Fibroblast of the aortic adventitia (primary cell): ENCODE measurements at regions not wholly inside any gene's neighbourhood (a gene's known extent, or its start where the extent isn't known, plus 50 kb on each side); places are given as distances from the start of the nearest gene placed in this dataset.
"Not testable (repeated sequence)": the region's sequence is repeated elsewhere in the genome, so short reads cannot be mapped to it uniquely, and the experiment has no call there.

ENCODE experiments used
- DNase-seq: peaks from one replicate; pipeline ENCODE4 v3.0.0-alpha.2; 2010; ENCODE audit warnings: low read depth
- H3K4me3 ChIP-seq: 2 replicates; pipeline ENCODE4 v1.5.1; 2011; ENCODE audit warnings: low read depth, mild to moderate bottlenecking, control low read depth, low read length, moderate library complexity
- CTCF ChIP-seq: IDR thresholded peaks from 2 replicates; pipeline ENCODE4 v1.5.1; 2011; ENCODE audit warnings: mild to moderate bottlenecking, low read length, control low read depth, inconsistent platforms; ENCODE audit not compliant: insufficient read depth

GRCh38 chr4:44988011-44988410, 261.7 kb upstream of the GNPDA2 start:
- no peak for DNase-seq
- no peak for TF ChIP-seq CTCF
- no peak overlapping the region for H3K4me3 ChIP-seq

GRCh38 chr4:44985938-44986337, 259.6 kb upstream of the GNPDA2 start:
- H3K4me3 ChIP-seq, result no peak overlapping the region
- no peak for TF ChIP-seq CTCF
- DNase-seq, result no peak

DNA sequence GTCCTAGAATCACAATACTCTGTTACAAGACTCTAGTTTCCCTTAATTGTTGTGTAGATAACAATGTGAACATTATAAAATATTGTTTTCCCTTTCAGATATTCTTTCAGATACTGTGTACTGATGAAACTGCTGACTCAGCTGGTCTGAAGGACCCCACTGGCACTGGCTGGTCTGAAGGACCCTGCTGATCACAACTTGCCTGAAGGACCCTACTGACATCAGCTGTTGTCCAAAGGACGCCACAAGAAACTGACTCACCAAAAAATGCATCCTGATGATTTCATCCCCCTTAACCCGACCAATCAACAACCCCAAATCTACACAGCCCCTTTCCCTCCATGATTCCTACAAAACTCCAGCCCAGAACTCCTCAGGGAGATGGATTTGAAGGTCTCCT, 258.8 kb upstream of the GNPDA2 start:
- TF ChIP-seq CTCF, result no peak
- no peak overlapping the region for H3K4me3 ChIP-seq
- DNase-seq, result no peak

DNA sequence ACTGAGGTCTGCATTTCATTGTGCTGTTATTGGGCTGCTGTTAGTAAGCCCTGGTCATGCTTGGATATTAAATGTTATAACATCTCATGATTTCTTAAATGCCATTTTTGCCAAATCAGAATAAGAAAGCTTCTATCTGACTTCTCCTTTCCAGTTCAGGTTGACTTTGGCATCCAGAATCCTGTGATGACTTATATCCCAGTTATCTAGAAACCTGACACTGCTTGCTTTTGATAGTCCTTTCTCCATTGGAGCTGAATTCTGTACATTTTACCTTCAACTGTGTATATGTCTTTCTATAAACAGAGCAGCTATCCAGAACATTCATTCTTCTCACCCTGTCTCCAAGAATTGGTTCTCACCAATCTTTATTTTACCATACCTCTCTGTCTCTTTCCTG, 257.7 kb upstream of the GNPDA2 start:
- no peak for DNase-seq
- no peak overlapping the region for H3K4me3 ChIP-seq
- no peak for TF ChIP-seq CTCF

- no peak for TF ChIP-seq CTCF
- no peak for DNase-seq
These were observed 256.7 kb upstream of the GNPDA2 start for GRCh38 chr4:44983083-44983482.

DNA sequence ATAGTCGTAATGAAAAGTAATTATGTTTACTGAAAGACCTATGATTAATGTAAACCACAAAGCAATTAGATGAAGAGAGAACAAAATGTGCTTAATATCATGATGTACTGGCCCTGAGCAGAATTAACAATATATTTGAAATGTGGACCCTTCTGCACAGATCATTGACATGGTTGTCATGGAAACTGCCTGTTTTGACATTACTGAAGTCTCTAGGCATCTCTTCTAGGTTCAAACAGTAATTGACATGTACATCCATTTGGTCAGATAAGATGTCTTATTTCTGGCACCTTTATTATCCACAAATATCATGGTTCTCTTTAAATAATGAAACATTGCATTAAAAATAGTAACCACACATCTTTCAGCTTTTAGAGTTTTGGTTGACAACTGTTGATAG, 251.7 kb upstream of the GNPDA2 start:
- H3K4me3 ChIP-seq, result no peak overlapping the region
- no peak for TF ChIP-seq CTCF
- no peak for DNase-seq

More at GRCh38 chr4:44983083-44983482, 256.7 kb upstream of the GNPDA2 start:
- H3K4me3 ChIP-seq, result no peak overlapping the region

GRCh38 chr4:44965435-44966095, 239.2 kb upstream of the GNPDA2 start:
- no peak for DNase-seq
- no peak for TF ChIP-seq CTCF
- H3K4me3 ChIP-seq, result no peak overlapping the region

DNA sequence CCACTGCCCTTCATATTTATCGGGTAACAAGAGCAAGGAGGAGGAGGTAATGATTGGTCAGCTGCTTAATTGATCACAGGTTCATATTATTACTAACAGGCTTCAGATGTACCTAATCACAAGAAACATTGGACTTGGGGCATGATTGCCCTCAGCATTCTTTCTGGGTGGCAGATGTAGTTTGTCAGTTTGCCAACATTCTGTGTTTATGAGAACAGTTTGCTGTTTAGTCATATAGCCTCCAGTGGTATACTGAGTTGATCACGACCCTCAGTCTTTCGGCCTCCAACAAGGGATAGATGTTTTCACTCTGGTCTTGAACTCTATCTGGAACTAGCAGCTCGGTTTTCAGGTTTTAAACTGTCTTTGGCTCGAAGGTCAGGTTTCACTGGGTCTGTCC, 237.7 kb upstream of the GNPDA2 start:
- not testable (repeated sequence) for DNase-seq, H3K4me3 ChIP-seq
